GM12878 (cell line): ENCODE measurements at regions not wholly inside any gene's neighbourhood (a gene's known extent, or its start where the extent isn't known, plus 50 kb on each side); places are given as distances from the start of the nearest gene placed in this dataset.

Experiments
- ATAC-seq: fragments of 200-7000 bp; cut with Tn5 transposase; 3 replicates; pipeline ENCODE4 v1.9.1; 2020; ENCODE audit warnings: mild to moderate bottlenecking, moderate library complexity
- BruUV-seq: library from RNA; stranded (reverse); fragments of 400-500 nt; replicated peaks from 2 replicates; lab custom pipeline; 2021; lab: Mats Ljungman, UMichigan
- CTCF ChIA-PET: fragments of 300-600 bp; sonication (Branson Sonifier 250); formaldehyde crosslinking; extraction: SDS; loops from one replicate; lab custom pipeline; 2021; ENCODE audit warnings: inconsistent platforms; lab: Yijun Ruan, JAX
- POLR2A ChIA-PET: fragments of 350-600 bp; formaldehyde crosslinking; extraction: SDS; loops from one replicate; lab custom pipeline; 2021; ENCODE audit warnings: inconsistent platforms; lab: Charles Lee
- RAD21 ChIA-PET: fragments of 300-600 bp; sonication (Branson Sonifier 250); formaldehyde crosslinking; loops from one replicate; lab custom pipeline; 2023; ENCODE audit warnings: antibody characterized with exemption; ENCODE audit not compliant: unreplicated experiment; lab: Charles Lee
- SMC1A ChIA-PET: fragments of 300-600 bp; sonication (Branson Sonifier 250); formaldehyde crosslinking; loops from one replicate; lab custom pipeline; 2023; ENCODE audit not compliant: unreplicated experiment, uncharacterized antibody; lab: Charles Lee
- DNase-seq: peaks from one replicate; pipeline ENCODE4 v3.0.0-alpha.2; 2011; ENCODE audit warnings: low read depth, low spot score
- FAIRE-seq: peaks from 3 replicates; lab custom pipeline; 2011; peaks lifted over from hg19 to GRCh38; lab: Jason Lieb, UNC
- H2AFZ ChIP-seq: 2 replicates; pipeline ENCODE4 v1.6.0; 2011; ENCODE audit warnings: low read depth, low read length, control low read depth; ENCODE audit not compliant: control insufficient read depth
- H3K27ac ChIP-seq: 2 replicates; pipeline ENCODE4 v1.5.1; 2011; ENCODE audit warnings: control low read depth; ENCODE audit not compliant: control insufficient read depth, insufficient read depth
- H3K27me3 ChIP-seq, 2 experiments: replicated peaks in 1 of 2; 2 replicates each; pipeline versions ENCODE4 v1.6.0 to v1.6.1; 2011; ENCODE audit warnings: low read length in 1 of 2; ENCODE audit not compliant: control insufficient read depth in 2 of 2, insufficient read depth in 2 of 2
- H3K36me3 ChIP-seq, 2 experiments: 2 replicates each; pipeline ENCODE4 v1.5.1; 2011; ENCODE audit warnings: low read length in 1 of 2; ENCODE audit not compliant: control insufficient read depth in 2 of 2, insufficient read depth in 2 of 2
- H3K4me1 ChIP-seq: 2 replicates; pipeline ENCODE4 v1.6.1; 2011; ENCODE audit warnings: mild to moderate bottlenecking, low read length, moderate library complexity, mixed read lengths; ENCODE audit not compliant: control insufficient read depth, insufficient read depth
- H3K4me2 ChIP-seq: 2 replicates; pipeline ENCODE4 v1.6.0; 2011; ENCODE audit warnings: control low read depth; ENCODE audit not compliant: control insufficient read depth, insufficient read depth
- H3K4me3 ChIP-seq: fragments of 200-600 bp; sonication (generic); 2 replicates; pipeline ENCODE4 v1.5.1; 2016
- H3K79me2 ChIP-seq: 2 replicates; pipeline ENCODE4 v1.6.0; 2011; ENCODE audit warnings: low read length; ENCODE audit not compliant: control insufficient read depth, insufficient read depth
- H3K9ac ChIP-seq: 2 replicates; pipeline ENCODE4 v1.8.0; 2011; ENCODE audit warnings: low read length, control low read depth, mixed read lengths; ENCODE audit not compliant: control insufficient read depth, insufficient read depth
- H3K9me3 ChIP-seq: replicated peaks from 3 replicates; pipeline ENCODE4 v1.5.1; 2011; ENCODE audit warnings: mild to moderate bottlenecking, low read length; ENCODE audit not compliant: control insufficient read depth, insufficient read depth
- H4K20me1 ChIP-seq: 2 replicates; pipeline ENCODE4 v1.6.0; 2011; ENCODE audit not compliant: control insufficient read depth, insufficient read depth
- CBX5 ChIP-seq: sonication (generic); IDR thresholded peaks from 2 replicates; pipeline ENCODE4 v1.6.1; 2016; ENCODE audit warnings: low read depth, moderate library complexity, mild to moderate bottlenecking, inconsistent platforms
- ESRRA ChIP-seq: IDR thresholded peaks from 2 replicates; pipeline ENCODE4 v1.6.1; 2012; ENCODE audit warnings: mild to moderate bottlenecking, low read length, improper control_type of control experiment
- ETV6 ChIP-seq, 2 experiments: fragments of 450-650 bp in 1 of 2; IDR thresholded peaks in 1 of 2; conservative IDR thresholded peaks in 1 of 2; 2 replicates each; pipeline ENCODE4 v1.6.1; 2014; ENCODE audit warnings: antibody characterized with exemption in 1 of 2, borderline replicate concordance in 1 of 2, low read depth in 1 of 2, mild to moderate bottlenecking in 1 of 2, moderate library complexity in 1 of 2
- FOXK2 ChIP-seq: fragments of 450-650 bp; IDR thresholded peaks from 2 replicates; pipeline ENCODE4 v1.6.1; 2017; ENCODE audit warnings: mild to moderate bottlenecking, moderate library complexity
- JUND ChIP-seq: IDR thresholded peaks from 2 replicates; pipeline ENCODE4 v1.6.1; 2012; ENCODE audit warnings: low read depth, mild to moderate bottlenecking, low read length, improper control_type of control experiment, moderate library complexity
- KDM1A ChIP-seq: fragments of 200-600 bp; sonication (generic); IDR thresholded peaks from 2 replicates; pipeline ENCODE4 v1.6.1; 2016; ENCODE audit warnings: borderline replicate concordance
- MEF2A ChIP-seq: IDR thresholded peaks from 2 replicates; pipeline ENCODE4 v1.6.1; 2011; ENCODE audit warnings: low read depth, mild to moderate bottlenecking, low read length, moderate library complexity; ENCODE audit not compliant: insufficient read depth
- MYC ChIP-seq: IDR thresholded peaks from 2 replicates; pipeline ENCODE4 v1.6.1; 2011; ENCODE audit warnings: mild to moderate bottlenecking, low read length, moderate library complexity, inconsistent platforms; ENCODE audit not compliant: insufficient read depth, insufficient replicate concordance, insufficient read length, severe bottlenecking
- NFIC ChIP-seq: IDR thresholded peaks from 2 replicates; pipeline ENCODE4 v1.6.1; 2012; ENCODE audit warnings: low read depth, mild to moderate bottlenecking, inconsistent platforms, low read length, moderate library complexity
- NR2F1 ChIP-seq: fragments of 450-650 bp; conservative IDR thresholded peaks from 2 replicates; pipeline ENCODE4 v1.6.1; 2017; ENCODE audit warnings: mild to moderate bottlenecking
- PAX8 ChIP-seq: fragments of 450-650 bp; IDR thresholded peaks from 2 replicates; pipeline ENCODE4 v1.6.1; 2017; ENCODE audit warnings: mild to moderate bottlenecking, moderate library complexity
- REST ChIP-seq: IDR thresholded peaks from 2 replicates; pipeline ENCODE4 v1.6.1; 2012; ENCODE audit warnings: mild to moderate bottlenecking, low read depth, low read length
- WGBS: methylation state at CpG from one replicate; pipeline ENCODE4 v1.1.6; 2016; ENCODE audit warnings: low lambda C conversion rate; ENCODE audit not compliant: insufficient replicate concordance, insufficient coverage; ENCODE audit errors: missing lambda C conversion rate; 5-methylcytosine and 5-hydroxymethylcytosine counted together
- in situ Hi-C: fragments of 300-500 bp; cut with MboI; formaldehyde crosslinking; loops from 9 replicates; pipeline ENCODE4 v1.14.3; 2018; ENCODE audit warnings: mixed read lengths
- intact Hi-C: fragments of 100-400 bp; cut with micrococcal nuclease; formaldehyde crosslinking; loops from one replicate; pipeline ENCODE4 v1.14.2; 2022; ENCODE audit not compliant: unreplicated experiment

- in situ Hi-C loops, result loop anchor here (10.0 kb wide), 1 partner anchor 405 kb away; no protein-coding TSS in a partner anchor
- no peak overlapping the region for H2AFZ ChIP-seq
- H3K9me3 ChIP-seq, result no peaks in the 10 kb centered on the region
- DNase-seq (no peak), FAIRE-seq (no peak), ATAC-seq (no peak)
- H4K20me1 ChIP-seq, result no peaks in the 10 kb centered on the region
- H3K27me3 ChIP-seq, result no peaks in the 10 kb centered on the region
- no peaks in the 10 kb centered on the region for H3K36me3 ChIP-seq
- POLR2A ChIA-PET, result no interaction called here
- H3K4me3 ChIP-seq, result no peak overlapping the region
- H3K4me2 ChIP-seq, result no peak overlapping the region
- RAD21 ChIA-PET, result interaction anchor here (1.1 kb wide), 1 partner anchor 151 kb away, joined by 3 read pairs; no protein-coding TSS in a partner anchor
- H3K4me1 ChIP-seq, result no peaks in the 10 kb centered on the region
- no peak overlapping the region for H3K27ac ChIP-seq
- CTCF ChIA-PET, result no interaction called here
- intact Hi-C loops, result no loop called here
- H3K9ac ChIP-seq, result no peak overlapping the region
- SMC1A ChIA-PET, result interaction anchor here (1.1 kb wide), 2 partner anchors 40 to 148 kb away, joined by 3 read pairs; no protein-coding TSS in a partner anchor
- no TSS peak for BruUV-seq
- no peaks in the 10 kb centered on the region for H3K79me2 ChIP-seq
- TF ChIP-seq CBX5 (no peak), KDM1A (no peak), JUND (no peak), NFIC (no peak), ESRRA (no peak), FOXK2 (no peak), MEF2A (no peak), ETV6 (conservative IDR thresholded peaks at IDR 0.05 in 1 of 2, IDR thresholded peaks at IDR 0.05 in 1 of 2; ENCODE audit: borderline replicate concordance in 1 of 2, low read depth in 1 of 2) (no peak), REST (no peak), NR2F1 (no peak), PAX8 (no peak), MYC (no peak)
- 0% methylated on average over 1 of the region's 1 CpG for WGBS
Observed at GRCh38 chr4:16439768-16440167, 213.5 kb upstream of the TAPT1 start.
